ENCODE measurements at regions not wholly inside any gene's neighbourhood (a gene's known extent, or its start where the extent isn't known, plus 50 kb on each side); places are given as distances from the start of the nearest gene placed in this dataset.

DNA sequence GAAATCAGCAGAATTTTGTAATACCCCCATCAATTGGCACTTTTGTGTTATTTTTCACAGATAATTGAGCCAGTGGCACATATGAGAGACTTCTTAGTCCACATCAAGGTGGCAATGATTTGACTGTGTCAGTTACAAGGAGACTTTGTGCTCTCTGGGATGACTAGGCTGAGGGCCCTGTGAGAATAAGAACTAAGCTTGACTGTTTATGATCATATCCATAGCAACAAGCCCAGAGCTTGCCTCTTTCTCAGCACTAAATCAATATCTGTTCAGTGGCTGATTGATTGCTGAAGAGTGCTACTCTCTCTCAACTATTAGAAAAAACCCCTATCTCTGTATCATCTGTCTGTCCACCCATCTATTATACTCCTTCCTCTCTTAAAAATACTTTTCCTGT, 185.3 kb upstream of the PLPP4 start:
- Histone ChIP-seq H3K27me3 (ENCODE audit: control insufficient read depth in 2 of 2, insufficient read depth in 2 of 2, low read length in 2 of 2) (no peaks in the 10 kb centered on the region), H2AFZ (ENCODE audit: low read depth, low read length) (no peak overlapping the region), H3K9ac (ENCODE audit: insufficient read depth in 1 of 2, low read depth in 2 of 2, low read length in 2 of 2) (no peak overlapping the region), H3K9me1 (ENCODE audit: control insufficient read depth, insufficient read depth, low read length) (no peaks in the 10 kb centered on the region), H3K4me1 (replicated peaks in 1 of 2; ENCODE audit: control insufficient read depth in 2 of 2, insufficient read depth in 2 of 2, low read length in 2 of 2) (no peaks in the 10 kb centered on the region), H3K4me3 (no peak overlapping the region), H4K20me1 (replicated peaks; ENCODE audit: control insufficient read depth, insufficient read depth, low read length) (no peaks in the 10 kb centered on the region), H3K27ac (ENCODE audit: extremely low read depth, low read depth, low read length) (no peak overlapping the region), H3K4me2 (ENCODE audit: insufficient read depth, low read length) (no peak overlapping the region), H3K79me2 (ENCODE audit: control insufficient read depth, insufficient read depth, low read length) (no peaks in the 10 kb centered on the region), H3K36me3 (ENCODE audit: control insufficient read depth, insufficient read depth, low read length) (no peaks in the 10 kb centered on the region), H3K9me3 (replicated peaks; ENCODE audit: control insufficient read depth, insufficient read depth, low read depth, low read length) (no peaks in the 10 kb centered on the region)
- ATAC-seq = no peak
- ChIA-PET CTCF (ENCODE audit: low intra/inter-chr PET ratio) (no interaction called here), POLR2A (no interaction called here)
- DNase-seq (ENCODE audit: extremely low read depth in 1 of 4, low spot score in 3 of 4) = no peak
- in situ Hi-C loops (cut with MboI) (no loop called here), intact Hi-C loops (cut with micrococcal nuclease) (no loop called here)
- BruUV-seq (replicated peaks) = no TSS peak
- FAIRE-seq = no peak
- TF ChIP-seq, protein P1, sequence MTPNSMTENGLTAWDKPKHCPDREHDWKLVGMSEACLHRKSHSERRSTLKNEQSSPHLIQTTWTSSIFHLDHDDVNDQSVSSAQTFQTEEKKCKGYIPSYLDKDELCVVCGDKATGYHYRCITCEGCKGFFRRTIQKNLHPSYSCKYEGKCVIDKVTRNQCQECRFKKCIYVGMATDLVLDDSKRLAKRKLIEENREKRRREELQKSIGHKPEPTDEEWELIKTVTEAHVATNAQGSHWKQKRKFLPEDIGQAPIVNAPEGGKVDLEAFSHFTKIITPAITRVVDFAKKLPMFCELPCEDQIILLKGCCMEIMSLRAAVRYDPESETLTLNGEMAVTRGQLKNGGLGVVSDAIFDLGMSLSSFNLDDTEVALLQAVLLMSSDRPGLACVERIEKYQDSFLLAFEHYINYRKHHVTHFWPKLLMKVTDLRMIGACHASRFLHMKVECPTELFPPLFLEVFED (CRISPR knock-in tag; conservative IDR thresholded peaks at IDR 0.05) = no peak
- no peak for TF ChIP-seq YBX1 (IDR thresholded peaks at IDR 0.05)
- TF ChIP-seq ZKSCAN8 (CRISPR knock-in tag; IDR thresholded peaks at IDR 0.05) = no peak
- TF ChIP-seq HNRNPK (IDR thresholded peaks at IDR 0.05; ENCODE audit: low read depth, low read length, poor library complexity, severe bottlenecking) = no peak
- no peak for TF ChIP-seq MAFF (IDR thresholded peaks at IDR 0.05; ENCODE audit: low read length)
- no peak for TF ChIP-seq SOX6 (IDR thresholded peaks at IDR 0.05)
- TF ChIP-seq, protein P2, sequence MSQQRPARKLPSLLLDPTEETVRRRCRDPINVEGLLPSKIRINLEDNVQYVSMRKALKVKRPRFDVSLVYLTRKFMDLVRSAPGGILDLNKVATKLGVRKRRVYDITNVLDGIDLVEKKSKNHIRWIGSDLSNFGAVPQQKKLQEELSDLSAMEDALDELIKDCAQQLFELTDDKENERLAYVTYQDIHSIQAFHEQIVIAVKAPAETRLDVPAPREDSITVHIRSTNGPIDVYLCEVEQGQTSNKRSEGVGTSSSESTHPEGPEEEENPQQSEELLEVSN (IDR thresholded peaks at IDR 0.05; ENCODE audit: borderline replicate concordance in 1 of 2, extremely low read depth in 1 of 2, insufficient read depth in 1 of 2, insufficient read length in 1 of 2, low read depth in 1 of 2, low read length in 1 of 2, poor library complexity in 1 of 2, severe bottlenecking in 1 of 2) = no peak
- TF ChIP-seq, protein P3, sequence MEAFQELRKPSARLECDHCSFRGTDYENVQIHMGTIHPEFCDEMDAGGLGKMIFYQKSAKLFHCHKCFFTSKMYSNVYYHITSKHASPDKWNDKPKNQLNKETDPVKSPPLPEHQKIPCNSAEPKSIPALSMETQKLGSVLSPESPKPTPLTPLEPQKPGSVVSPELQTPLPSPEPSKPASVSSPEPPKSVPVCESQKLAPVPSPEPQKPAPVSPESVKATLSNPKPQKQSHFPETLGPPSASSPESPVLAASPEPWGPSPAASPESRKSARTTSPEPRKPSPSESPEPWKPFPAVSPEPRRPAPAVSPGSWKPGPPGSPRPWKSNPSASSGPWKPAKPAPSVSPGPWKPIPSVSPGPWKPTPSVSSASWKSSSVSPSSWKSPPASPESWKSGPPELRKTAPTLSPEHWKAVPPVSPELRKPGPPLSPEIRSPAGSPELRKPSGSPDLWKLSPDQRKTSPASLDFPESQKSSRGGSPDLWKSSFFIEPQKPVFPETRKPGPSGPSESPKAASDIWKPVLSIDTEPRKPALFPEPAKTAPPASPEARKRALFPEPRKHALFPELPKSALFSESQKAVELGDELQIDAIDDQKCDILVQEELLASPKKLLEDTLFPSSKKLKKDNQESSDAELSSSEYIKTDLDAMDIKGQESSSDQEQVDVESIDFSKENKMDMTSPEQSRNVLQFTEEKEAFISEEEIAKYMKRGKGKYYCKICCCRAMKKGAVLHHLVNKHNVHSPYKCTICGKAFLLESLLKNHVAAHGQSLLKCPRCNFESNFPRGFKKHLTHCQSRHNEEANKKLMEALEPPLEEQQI (IDR thresholded peaks at IDR 0.05) = no peak
- TF ChIP-seq ZNF274 (IDR thresholded peaks at IDR 0.05; ENCODE audit: borderline replicate concordance, low read depth, low read length) = no peak
- TF ChIP-seq ZNF124 (CRISPR knock-in tag; IDR thresholded peaks at IDR 0.05) = no peak
- TF ChIP-seq OTX1 (CRISPR knock-in tag; IDR thresholded peaks at IDR 0.05) = no peak
